ENCODE measurements at regions not wholly inside any gene's neighbourhood (a gene's known extent, or its start where the extent isn't known, plus 50 kb on each side); places are given as distances from the start of the nearest gene placed in this dataset.
A peak's percentile ranks its signal among the peaks of the same experiment; 100 is the strongest.

GRCh38 chr2:21404137-21404536, 280.4 kb downstream of the TDRD15 start:
- no peak for DNase-seq

GRCh38 chr2:21404827-21405625, 281.3 kb downstream of the TDRD15 start:
- no peak for DNase-seq

GRCh38 chr2:21406386-21406785, 282.6 kb downstream of the TDRD15 start:
- DNase-seq = no peak

- DNase-seq = no peak
Measured at GRCh38 chr2:21406911-21407310, 283.1 kb downstream of the TDRD15 start.

- no peak for DNase-seq
Measured at GRCh38 chr2:21407851-21408250, 284.1 kb downstream of the TDRD15 start.

- no peak for DNase-seq
Measured at GRCh38 chr2:21411741-21412140, 288.0 kb downstream of the TDRD15 start.

- DNase-seq = no peak
Measured at GRCh38 chr2:21412944-21413443, 289.2 kb downstream of the TDRD15 start.

- no peak for DNase-seq
Measured at GRCh38 chr2:21415234-21415633, 291.5 kb downstream of the TDRD15 start.

- DNase-seq = no peak
Measured at GRCh38 chr2:21416226-21416625, 292.5 kb downstream of the TDRD15 start.

- no peak for DNase-seq
Measured at GRCh38 chr2:21418456-21418855, 294.7 kb downstream of the TDRD15 start.

GRCh38 chr2:21420553-21421335, 297.0 kb downstream of the TDRD15 start:
- no peak for DNase-seq

GRCh38 chr2:21422050-21422449, 298.3 kb downstream of the TDRD15 start:
- peak; percentile 45 for DNase-seq

- no peak for DNase-seq
Measured at GRCh38 chr2:21422724-21423522, 299.2 kb downstream of the TDRD15 start.

GRCh38 chr2:21423854-21424253, 300.1 kb downstream of the TDRD15 start:
- DNase-seq = no peak

GRCh38 chr2:21424375-21424774, 300.6 kb downstream of the TDRD15 start:
- DNase-seq = no peak

GRCh38 chr2:21427606-21428005, 303.8 kb downstream of the TDRD15 start:
- no peak for DNase-seq

- no peak for DNase-seq
Measured at GRCh38 chr2:21428754-21429153, 305.0 kb downstream of the TDRD15 start.

- DNase-seq = no peak
Measured at GRCh38 chr2:21429747-21430146, 306.0 kb downstream of the TDRD15 start.

- no peak for DNase-seq
Measured at GRCh38 chr2:21431078-21431477, 307.3 kb downstream of the TDRD15 start.

GRCh38 chr2:21438949-21439348, 315.2 kb downstream of the TDRD15 start:
- DNase-seq = no peak

- DNase-seq = no peak
Measured at GRCh38 chr2:21441442-21441841, 317.7 kb downstream of the TDRD15 start.

GRCh38 chr2:21443494-21444105, 319.8 kb downstream of the TDRD15 start:
- DNase-seq = no peak

- no peak for DNase-seq
Measured at GRCh38 chr2:21449881-21450280, 326.1 kb downstream of the TDRD15 start.

All from activated CD4-positive, alpha-beta T cell treated with anti-CD3 and anti-CD28 coated beads for 48 hours (primary cell).